Cardiac fibroblast (primary cell): ENCODE measurements at regions not wholly inside any gene's neighbourhood (a gene's known extent, or its start where the extent isn't known, plus 50 kb on each side); places are given as distances from the start of the nearest gene placed in this dataset.
"Not testable (repeated sequence)": the region's sequence is repeated elsewhere in the genome, so short reads cannot be mapped to it uniquely, and the experiment has no call there.

Experiments
- DNase-seq, 2 donors: peaks; one replicate each; pipeline versions ENCODE4 v3.0.0 to v3.0.0-alpha.2; 2010; ENCODE audit warnings: low read depth in 2 of 2
- H3K4me3 ChIP-seq, 2 donors: replicated peaks in 1 of 2; 1 replicate in 1 of 2; 2 replicates in 1 of 2; pipeline ENCODE4 v1.5.1; 2011; ENCODE audit warnings: low read depth in 2 of 2, low read length in 2 of 2, mild to moderate bottlenecking in 2 of 2, moderate library complexity in 1 of 2
- CTCF ChIP-seq: IDR thresholded peaks from one replicate; pipeline ENCODE4 v1.5.1; 2011; ENCODE audit warnings: low read depth, mild to moderate bottlenecking, low read length, inconsistent platforms

- DNase-seq, result no peak
- no peak overlapping the region for H3K4me3 ChIP-seq
- no peak for TF ChIP-seq CTCF
Measured at GRCh38 chr5:101751105-101751504, 545.0 kb downstream of the SLCO4C1 start.

- not testable (repeated sequence) for H3K4me3 ChIP-seq, DNase-seq
Measured at GRCh38 chr5:101743000-101743399, 553.1 kb downstream of the SLCO4C1 start.

DNA sequence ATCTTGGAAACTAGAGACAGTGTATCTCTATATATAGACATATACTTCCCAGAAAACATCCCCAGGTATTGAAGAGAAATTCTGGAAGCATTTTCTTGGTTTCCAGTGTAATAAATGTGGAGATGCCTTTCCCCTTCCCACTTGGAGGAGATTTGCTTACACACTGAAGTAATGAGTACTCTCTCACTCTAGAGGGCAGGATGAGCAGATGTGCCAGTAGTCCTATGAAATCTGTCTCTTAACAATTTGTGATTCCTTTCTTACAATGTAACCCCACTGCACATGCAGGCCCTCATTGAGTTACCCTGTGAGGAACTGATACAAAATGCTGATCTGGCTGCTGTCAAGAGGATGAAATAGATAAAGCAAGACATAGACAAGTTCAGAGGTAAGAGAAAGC, 567.2 kb downstream of the SLCO4C1 start:
- DNase-seq, result peak in 1 of 2 donors; percentile 1
- H3K4me3 ChIP-seq, result no peak overlapping the region
- TF ChIP-seq CTCF, result no peak

GRCh38 chr5:101721543-101721942, 574.5 kb downstream of the SLCO4C1 start:
- DNase-seq, result no peak
- no peak for TF ChIP-seq CTCF
- no peak overlapping the region for H3K4me3 ChIP-seq

- no peak for TF ChIP-seq CTCF
- no peak for DNase-seq
- H3K4me3 ChIP-seq, result no peak overlapping the region
Measured at GRCh38 chr5:101720033-101720432, 576.1 kb downstream of the SLCO4C1 start.

DNA sequence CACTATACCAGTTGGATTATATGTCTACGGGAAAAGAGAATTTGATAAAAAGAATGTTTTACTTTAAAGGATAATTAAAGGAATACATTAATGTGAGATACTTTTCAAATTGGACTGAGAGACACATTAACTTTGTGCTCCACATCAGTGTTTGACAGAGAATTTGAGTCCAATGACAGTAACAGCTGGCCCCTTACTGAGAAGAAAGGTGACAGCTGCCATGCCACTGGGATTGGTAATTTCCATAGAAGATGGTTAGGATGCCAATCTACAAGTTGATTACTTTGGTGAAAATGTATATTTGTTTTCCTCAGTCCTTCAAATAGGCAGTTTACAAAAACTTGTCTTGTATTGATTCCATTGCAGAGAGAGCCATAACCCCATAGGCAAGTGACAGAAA, 578.4 kb downstream of the SLCO4C1 start:
- no peak for DNase-seq
- H3K4me3 ChIP-seq, result no peak overlapping the region
- no peak for TF ChIP-seq CTCF

- no peak for DNase-seq
- no peak overlapping the region for H3K4me3 ChIP-seq
- TF ChIP-seq CTCF, result no peak
Measured at GRCh38 chr5:101716941-101717340, 579.1 kb downstream of the SLCO4C1 start.

GRCh38 chr5:101715790-101716189, 580.3 kb downstream of the SLCO4C1 start:
- not testable (repeated sequence) for H3K4me3 ChIP-seq, DNase-seq
